Natural killer cell (primary cell): ENCODE measurements at regions not wholly inside any gene's neighbourhood (a gene's known extent, or its start where the extent isn't known, plus 50 kb on each side); places are given as distances from the start of the nearest gene placed in this dataset.

Experiments used
- ATAC-seq, 3 donors: fragments of 150-1000 bp in 2 of 3; fragments of 200-7000 bp in 1 of 3; cut with Tn5 transposase; 1 replicate in 1 of 3; 2 replicates in 2 of 3; pipeline ENCODE4 v1.10.0; 2021; ENCODE audit warnings: mild to moderate bottlenecking in 2 of 3, moderate library complexity in 2 of 3
- DNase-seq, 2 donors: peaks; one replicate each; pipeline versions ENCODE4 v3.0.0 to v3.0.0-alpha.2; 2013 to 2021; ENCODE audit warnings: mixed read lengths in 1 of 2
- H3K27ac ChIP-seq: one replicate; pipeline ENCODE4 v1.5.1; 2013; ENCODE audit warnings: mild to moderate bottlenecking, low read length
- H3K27me3 ChIP-seq: one replicate; pipeline ENCODE4 v1.6.1; 2013; ENCODE audit warnings: low read length; ENCODE audit not compliant: control insufficient read depth, insufficient read depth
- H3K36me3 ChIP-seq: one replicate; pipeline ENCODE4 v1.6.1; 2013; ENCODE audit warnings: low read length; ENCODE audit not compliant: control insufficient read depth, insufficient read depth
- H3K4me1 ChIP-seq: one replicate; pipeline ENCODE4 v1.6.1; 2013; ENCODE audit warnings: low read length; ENCODE audit not compliant: control insufficient read depth, insufficient read depth
- H3K4me3 ChIP-seq: one replicate; pipeline ENCODE4 v1.5.1; 2013; ENCODE audit warnings: low read length
- H3K9me3 ChIP-seq: one replicate; pipeline ENCODE4 v1.6.1; 2013; ENCODE audit warnings: low read length; ENCODE audit not compliant: control insufficient read depth, insufficient read depth
- H3K27ac Mint-ChIP-seq, 2 donors: one replicate each; pipeline ENCODE4 v1.8.0; 2022; ENCODE audit warnings: mild to moderate bottlenecking in 2 of 2, mixed read lengths in 2 of 2, moderate library complexity in 1 of 2
- H3K27me3 Mint-ChIP-seq, 2 donors: one replicate each; pipeline ENCODE4 v1.8.0; 2022; ENCODE audit warnings: low read depth in 2 of 2, mixed read lengths in 2 of 2
- H3K36me3 Mint-ChIP-seq: one replicate; pipeline ENCODE4 v1.8.0; 2022; ENCODE audit warnings: mixed read lengths
- H3K4me1 Mint-ChIP-seq, 2 donors: one replicate each; pipeline ENCODE4 v1.8.0; 2022; ENCODE audit warnings: mixed read lengths in 2 of 2
- H3K4me3 Mint-ChIP-seq: one replicate; pipeline ENCODE4 v1.8.0; 2022; ENCODE audit warnings: mild to moderate bottlenecking, moderate library complexity, mixed read lengths
- H3K9me3 Mint-ChIP-seq, 2 donors: one replicate each; pipeline ENCODE4 v1.8.0; 2022; ENCODE audit warnings: mixed read lengths in 2 of 2
- CTCF ChIP-seq: fragments of 200-600 bp; IDR thresholded peaks from one replicate; pipeline ENCODE4 v1.8.0; 2022; ENCODE audit warnings: antibody characterized with exemption
- WGBS: methylation state at CpG from one replicate; pipeline ENCODE4 v1.1.7; 2013; ENCODE audit warnings: missing lambda C conversion rate; ENCODE audit not compliant: insufficient coverage; 5-methylcytosine and 5-hydroxymethylcytosine counted together
- intact Hi-C: fragments of 100-400 bp; cut with micrococcal nuclease; formaldehyde crosslinking; loops from one replicate; pipeline ENCODE4 v1.14.2; 2022

GRCh38 chr22:27329131-27329850, 472.3 kb downstream of the MN1 start:
- intact Hi-C loops, result no loop called here
- Histone ChIP-seq H3K9me3 (no peaks in the 10 kb centered on the region), H3K36me3 (no peaks in the 10 kb centered on the region), H3K27me3 (no peaks in the 10 kb centered on the region), H3K27ac (no peak overlapping the region), H3K4me1 (no peaks in the 10 kb centered on the region), H3K4me3 (no peak overlapping the region)
- peaks cover 18 to 29% of the 10 kb centered on the region in 2 donors for H3K27me3 Mint-ChIP-seq
- H3K36me3 Mint-ChIP-seq, result no peaks in the 10 kb centered on the region
- TF ChIP-seq CTCF, result no peak
- H3K4me1 Mint-ChIP-seq, result no peaks in the 10 kb centered on the region
- no peak overlapping the region for H3K4me3 Mint-ChIP-seq
- peak in 1 of 2 donors; percentile 32 for DNase-seq
- ATAC-seq, result no peak
- H3K27ac Mint-ChIP-seq, result no peak overlapping the region
- 33% methylated on average over 8 of the region's 13 CpGs for WGBS
- peaks cover 0 to 2% of the 10 kb centered on the region in 2 donors for H3K9me3 Mint-ChIP-seq

GRCh38 chr22:27329966-27330645, 471.4 kb downstream of the MN1 start:
- intact Hi-C loops, result no loop called here
- no peaks in the 10 kb centered on the region for H3K36me3 ChIP-seq
- no peaks in the 10 kb centered on the region for H3K27me3 ChIP-seq
- no peaks in the 10 kb centered on the region for H3K9me3 ChIP-seq
- WGBS, result 96% methylated on average over 3 of the region's 3 CpGs
- no peaks in the 10 kb centered on the region for H3K36me3 Mint-ChIP-seq
- H3K9me3 Mint-ChIP-seq, result no peaks in the 10 kb centered on the region
- no peaks in the 10 kb centered on the region for H3K4me1 ChIP-seq
- peaks cover 19 to 32% of the 10 kb centered on the region in 2 donors for H3K27me3 Mint-ChIP-seq
- H3K4me3 Mint-ChIP-seq, result no peak overlapping the region
- DNase-seq, result no peak
- no peak for ATAC-seq
- H3K4me3 ChIP-seq, result no peak overlapping the region
- no peaks in the 10 kb centered on the region for H3K4me1 Mint-ChIP-seq
- H3K27ac ChIP-seq, result no peak overlapping the region
- no peak for TF ChIP-seq CTCF
- H3K27ac Mint-ChIP-seq, result no peak overlapping the region

GRCh38 chr22:27331526-27332281, 469.9 kb downstream of the MN1 start:
- ATAC-seq, result peak in 1 of 3 donors; percentile 54
- 19% methylated on average over 16 of the region's 16 CpGs for whole genome bisulfite sequencing
- no peaks in the 10 kb centered on the region for H3K36me3 Mint-ChIP-seq
- DNase-seq, result no peak
- no peaks in the 10 kb centered on the region for H3K36me3 ChIP-seq
- H3K27me3 ChIP-seq, result no peaks in the 10 kb centered on the region
- no peak for TF ChIP-seq CTCF
- no peak overlapping the region for H3K27ac Mint-ChIP-seq
- no peaks in the 10 kb centered on the region for H3K4me1 ChIP-seq
- H3K9me3 Mint-ChIP-seq, result no peaks in the 10 kb centered on the region
- intact Hi-C loops, result no loop called here
- no peak overlapping the region for H3K4me3 ChIP-seq
- peaks cover 16 to 38% of the 10 kb centered on the region in 2 donors for H3K27me3 Mint-ChIP-seq
- no peak overlapping the region for H3K27ac ChIP-seq
- H3K9me3 ChIP-seq, result no peaks in the 10 kb centered on the region
- no peak overlapping the region for H3K4me3 Mint-ChIP-seq
- H3K4me1 Mint-ChIP-seq, result no peaks in the 10 kb centered on the region
